H1 (cell line): ENCODE measurements at regions not wholly inside any gene's neighbourhood (a gene's known extent, or its start where the extent isn't known, plus 50 kb on each side); places are given as distances from the start of the nearest gene placed in this dataset.

Experiments used
- CTCF ChIA-PET: fragments of 300-600 bp; sonication (Branson Sonifier 250); formaldehyde crosslinking; loops from one replicate; lab custom pipeline; 2021; ENCODE audit not compliant: partially characterized antibody; lab: Charles Lee
- POLR2A ChIA-PET: fragments of 300-600 bp; sonication (Branson Sonifier 250); formaldehyde crosslinking; loops from one replicate; lab custom pipeline; 2021; ENCODE audit warnings: inconsistent platforms; ENCODE audit not compliant: partially characterized antibody; lab: Charles Lee
- DNase-seq, 2 experiments: peaks; one replicate each; pipeline versions ENCODE4 v3.0.0 to v3.0.0-alpha.2; 2010 to 2022; ENCODE audit warnings: low spot score in 2 of 2, low read depth in 1 of 2, mixed read lengths in 1 of 2
- FAIRE-seq: peaks from 2 replicates; lab custom pipeline; 2011; peaks lifted over from hg19 to GRCh38; lab: Jason Lieb, UNC
- H2AFZ ChIP-seq: 2 replicates; pipeline ENCODE4 v1.8.1; 2012; ENCODE audit warnings: low read length, inconsistent platforms
- H2AK5ac ChIP-seq: 2 replicates; pipeline ENCODE4 v1.6.1; 2013; ENCODE audit warnings: low read depth, low read length
- H2BK120ac ChIP-seq: replicated peaks from 2 replicates; pipeline ENCODE3; 2013; ENCODE audit warnings: low read depth, low read length, inconsistent platforms
- H2BK12ac ChIP-seq: 2 replicates; pipeline ENCODE4 v1.6.1; 2013; ENCODE audit warnings: low read depth, low read length
- H2BK15ac ChIP-seq: 2 replicates; pipeline ENCODE4 v1.6.1; 2013; ENCODE audit warnings: low read length
- H2BK20ac ChIP-seq: 2 replicates; pipeline ENCODE4 v1.6.1; 2013; ENCODE audit warnings: low read length
- H2BK5ac ChIP-seq: 2 replicates; pipeline ENCODE4 v1.6.1; 2013; ENCODE audit warnings: low read depth, low read length
- H3K14ac ChIP-seq: 2 replicates; pipeline ENCODE4 v1.6.1; 2013; ENCODE audit warnings: inconsistent platforms; ENCODE audit not compliant: insufficient read length
- H3K18ac ChIP-seq: 2 replicates; pipeline ENCODE4 v1.6.1; 2013; ENCODE audit warnings: low read length; ENCODE audit errors: extremely low read depth
- H3K23ac ChIP-seq: 2 replicates; pipeline ENCODE4 v1.6.1; 2013; ENCODE audit warnings: inconsistent platforms; ENCODE audit not compliant: insufficient read length
- H3K23me2 ChIP-seq: 2 replicates; pipeline ENCODE4 v1.6.1; 2013; ENCODE audit warnings: low read depth, low read length
- H3K27ac ChIP-seq: 2 replicates; pipeline ENCODE4 v1.6.1; 2011; ENCODE audit warnings: low read depth, low read length, inconsistent platforms
- H3K27me3 ChIP-seq, 4 experiments: replicated peaks in 1 of 4; 1 replicate in 1 of 4; 2 replicates in 3 of 4; pipeline versions ENCODE4 v1.6.1 to v1.8.1; 2011 to 2013; ENCODE audit warnings: low read length in 3 of 4, mild to moderate bottlenecking in 3 of 4, inconsistent platforms in 2 of 4, mixed read lengths in 2 of 4, moderate library complexity in 1 of 4; ENCODE audit not compliant: control insufficient read depth in 3 of 4, insufficient read depth in 3 of 4; ENCODE audit errors: extremely low read depth in 1 of 4
- H3K36me3 ChIP-seq, 4 experiments: 2 replicates each; pipeline versions ENCODE4 v1.6.1 to v1.8.1; 2011 to 2013; ENCODE audit warnings: mild to moderate bottlenecking in 4 of 4, low read length in 3 of 4, moderate library complexity in 2 of 4, control low read depth in 1 of 4, inconsistent platforms in 1 of 4; ENCODE audit not compliant: insufficient read depth in 4 of 4, control insufficient read depth in 2 of 4
- H3K4ac ChIP-seq: replicated peaks from 2 replicates; pipeline ENCODE3; 2013; ENCODE audit warnings: low read length, low read depth, mixed read lengths, inconsistent platforms; ENCODE audit not compliant: insufficient read length
- H3K4me1 ChIP-seq, 4 experiments: replicated peaks in 1 of 4; 1 replicate in 1 of 4; 2 replicates in 3 of 4; pipeline versions ENCODE4 v1.6.1 to v1.8.1; 2011 to 2013; ENCODE audit warnings: low read length in 3 of 4, inconsistent platforms in 2 of 4, mixed read lengths in 1 of 4; ENCODE audit not compliant: insufficient read depth in 4 of 4, control insufficient read depth in 3 of 4
- H3K4me2 ChIP-seq, 2 experiments: 2 replicates each; pipeline versions ENCODE4 v1.6.1 to v1.8.1; 2011 to 2013; ENCODE audit warnings: low read depth in 2 of 2, low read length in 2 of 2, control low read depth in 1 of 2, inconsistent platforms in 1 of 2, mild to moderate bottlenecking in 1 of 2; ENCODE audit not compliant: insufficient read depth in 1 of 2
- H3K4me3 ChIP-seq, 4 experiments: fragments of 200-600, 300-600 bp in 1 of 4; sonication (generic), shearing (Covaris generic), sonication (Bioruptor Twin) in 1 of 4; 2 replicates each; pipeline versions ENCODE4 v1.5.1 to v1.8.1; 2011 to 2016; ENCODE audit warnings: low read length in 4 of 4, low read depth in 3 of 4, control low read depth in 2 of 4, inconsistent platforms in 2 of 4, mild to moderate bottlenecking in 2 of 4, mixed read lengths in 1 of 4, moderate library complexity in 1 of 4; ENCODE audit not compliant: insufficient read depth in 2 of 4; ENCODE audit errors: extremely low read depth in 1 of 4
- H3K56ac ChIP-seq: replicated peaks from 2 replicates; pipeline ENCODE3; 2013; ENCODE audit warnings: low read depth, mild to moderate bottlenecking, mixed read lengths, low read length, inconsistent platforms; ENCODE audit not compliant: insufficient read length
- H3K79me1 ChIP-seq: 2 replicates; pipeline ENCODE4 v1.6.1; 2013; ENCODE audit warnings: low read depth, low read length, control low read depth
- H3K79me2 ChIP-seq, 2 experiments: 2 replicates each; pipeline versions ENCODE4 v1.6.1 to v1.8.1; 2012 to 2013; ENCODE audit warnings: low read length in 2 of 2, mild to moderate bottlenecking in 2 of 2, inconsistent platforms in 1 of 2; ENCODE audit not compliant: insufficient read depth in 2 of 2, control insufficient read depth in 1 of 2
- H3K9ac ChIP-seq, 4 experiments: replicated peaks in 1 of 4; 1 replicate in 1 of 4; 2 replicates in 3 of 4; pipeline versions ENCODE4 v1.6.1 to v1.8.1; 2011 to 2013; ENCODE audit warnings: low read depth in 3 of 4, low read length in 3 of 4, control low read depth in 2 of 4, mild to moderate bottlenecking in 2 of 4, moderate library complexity in 2 of 4, inconsistent platforms in 1 of 4; ENCODE audit errors: extremely low read depth in 1 of 4
- H3K9me3 ChIP-seq, 2 experiments: 2 replicates each; pipeline versions ENCODE4 v1.6.1 to v1.8.1; 2012 to 2013; ENCODE audit warnings: mild to moderate bottlenecking in 2 of 2, moderate library complexity in 2 of 2, control low read depth in 1 of 2, inconsistent platforms in 1 of 2, low read depth in 1 of 2, low read length in 1 of 2, mixed read lengths in 1 of 2; ENCODE audit not compliant: insufficient read depth in 2 of 2
- H4K20me1 ChIP-seq, 2 experiments: replicated peaks in 1 of 2; 2 replicates each; pipeline versions ENCODE3 to v1.8.1; 2011 to 2013; ENCODE audit warnings: inconsistent platforms in 2 of 2, low read length in 2 of 2, mild to moderate bottlenecking in 1 of 2; ENCODE audit not compliant: insufficient read depth in 2 of 2, control insufficient read depth in 1 of 2
- H4K5ac ChIP-seq: 2 replicates; pipeline ENCODE4 v1.6.1; 2013; ENCODE audit warnings: low read length, low read depth, mixed read lengths, inconsistent platforms; ENCODE audit not compliant: insufficient read length
- H4K8ac ChIP-seq: 2 replicates; pipeline ENCODE4 v1.8.0; 2013; ENCODE audit warnings: mild to moderate bottlenecking, moderate library complexity, low read length, inconsistent platforms; ENCODE audit not compliant: insufficient read depth; ENCODE audit errors: extremely low read depth
- H4K91ac ChIP-seq: replicated peaks from 2 replicates; pipeline ENCODE3; 2013; ENCODE audit warnings: low read length, mixed read lengths, inconsistent platforms; ENCODE audit not compliant: insufficient read length
- CEBPB ChIP-seq: IDR thresholded peaks from 2 replicates; pipeline ENCODE4 v1.6.1; 2012; ENCODE audit warnings: low read depth, low read length
- CTCF ChIP-seq, 3 experiments: IDR thresholded peaks; 1 replicate in 2 of 3; 2 replicates in 1 of 3; pipeline versions ENCODE4 v1.5.1 to v1.6.1; 2011; ENCODE audit warnings: low read length in 3 of 3, mild to moderate bottlenecking in 3 of 3, inconsistent platforms in 2 of 3, low read depth in 1 of 3, moderate library complexity in 1 of 3; ENCODE audit not compliant: insufficient read depth in 1 of 3; ENCODE audit errors: control extremely low read depth in 1 of 3
- SP4 ChIP-seq: IDR thresholded peaks from 2 replicates; pipeline ENCODE4 v1.6.1; 2012; ENCODE audit warnings: low read length, inconsistent platforms
- WGBS, 2 experiments: shearing (Covaris generic) in 1 of 2; methylation state at CpG; one replicate each; pipeline versions ENCODE4 v1.1.6 to v1.1.7; 2013 to 2015; ENCODE audit warnings: low lambda C conversion rate in 2 of 2, mixed read lengths in 2 of 2, inconsistent platforms in 1 of 2, low coverage in 1 of 2, missing lambda C conversion rate in 1 of 2; ENCODE audit not compliant: insufficient replicate concordance in 2 of 2, insufficient coverage in 1 of 2, insufficient read length in 1 of 2; ENCODE audit errors: extremely low coverage in 1 of 2, missing lambda C conversion rate in 1 of 2; 5-methylcytosine and 5-hydroxymethylcytosine counted together

- no peak overlapping the region for H3K56ac ChIP-seq
- no peak for DNase-seq
- no peak overlapping the region for H3K9ac ChIP-seq
- H3K4me2 ChIP-seq = no peak overlapping the region
- no peak overlapping the region for H2BK5ac ChIP-seq
- H3K27me3 ChIP-seq = no peaks in the 10 kb centered on the region
- CTCF ChIA-PET = interaction anchor here (1.6 kb wide), 1 partner anchor 59 kb away, joined by 3 read pairs; no protein-coding TSS in a partner anchor
- no peaks in the 10 kb centered on the region for H3K4me1 ChIP-seq
- no peak overlapping the region for H4K91ac ChIP-seq
- no peaks in the 10 kb centered on the region; a peak in 1 of 8 replicates for H3K36me3 ChIP-seq
- H4K5ac ChIP-seq = no peak overlapping the region
- no peak overlapping the region for H2BK12ac ChIP-seq
- H3K4ac ChIP-seq = no peak overlapping the region
- no peaks in the 10 kb centered on the region for H3K23me2 ChIP-seq
- H3K79me2 ChIP-seq = no peaks in the 10 kb centered on the region
- no peak for FAIRE-seq
- POLR2A ChIA-PET = no interaction called here
- no peak overlapping the region for H3K23ac ChIP-seq
- no peak overlapping the region for H2BK15ac ChIP-seq
- no peak overlapping the region for H2BK120ac ChIP-seq
- H2AFZ ChIP-seq = no peak overlapping the region
- WGBS, 2 experiments = 76% methylated on average over 1 of the region's 1 CpG; no CpG with 5 or more reads in 1 of the 2 experiments
- no peak overlapping the region for H3K14ac ChIP-seq
- H3K4me3 ChIP-seq = no peak overlapping the region
- no peak overlapping the region for H2BK20ac ChIP-seq
- no peak overlapping the region for H3K18ac ChIP-seq
- no peak overlapping the region for H4K8ac ChIP-seq
- no peaks in the 10 kb centered on the region for H3K79me1 ChIP-seq
- H4K20me1 ChIP-seq = no peaks in the 10 kb centered on the region
- H2AK5ac ChIP-seq = no peak overlapping the region
- H3K27ac ChIP-seq = no peak overlapping the region
- H3K9me3 ChIP-seq = peaks cover 0 to 3% of the 10 kb centered on the region in 2 experiments; a peak in 1 of 4 replicates
- TF ChIP-seq CTCF (IDR thresholded peaks at IDR 0.05; ENCODE audit: control extremely low read depth in 1 of 3, insufficient read depth in 1 of 3, low read depth in 1 of 3, low read length in 3 of 3) (peak; percentile 19 to 58 (median 33); a peak in 2 of 4 replicates), CEBPB (no peak), SP4 (no peak)
These were observed 953.6 kb upstream of the AGA start for GRCh38 chr4:178395798-178396197.
